MM.1S (cell line): ENCODE measurements at regions not wholly inside any gene's neighbourhood (a gene's known extent, or its start where the extent isn't known, plus 50 kb on each side); places are given as distances from the start of the nearest gene placed in this dataset.

ENCODE experiments used
- DNase-seq: peaks from one replicate; pipeline ENCODE4 v3.0.0-alpha.2; 2015
- H2AFZ ChIP-seq: fragments of 300-600 bp; sonication (generic); 2 replicates; pipeline ENCODE4 v1.6.0; 2016; ENCODE audit warnings: antibody characterized with exemption, low read length
- H3F3A ChIP-seq: fragments of 300-600 bp; sonication (generic); 2 replicates; pipeline ENCODE4 v1.6.1; 2016; ENCODE audit warnings: mild to moderate bottlenecking, antibody characterized with exemption, low read length, moderate library complexity, mixed read lengths; ENCODE audit not compliant: insufficient read depth
- H3K27ac ChIP-seq: fragments of 300-600 bp; sonication (generic); 2 replicates; pipeline ENCODE4 v1.5.1; 2016; ENCODE audit warnings: mild to moderate bottlenecking, low read length
- H3K27me3 ChIP-seq: fragments of 300-600 bp; sonication (generic); replicated peaks from 2 replicates; pipeline ENCODE4 v1.6.0; 2016; ENCODE audit warnings: low read length; ENCODE audit not compliant: insufficient read depth
- H3K36me3 ChIP-seq: fragments of 300-600 bp; sonication (generic); replicated peaks from 2 replicates; pipeline ENCODE4 v1.6.1; 2016; ENCODE audit warnings: mild to moderate bottlenecking, low read length, mixed read lengths; ENCODE audit not compliant: insufficient read depth
- H3K4me1 ChIP-seq: fragments of 300-600 bp; sonication (generic); 2 replicates; pipeline ENCODE4 v1.6.1; 2016; ENCODE audit warnings: low read length, mixed read lengths
- H3K4me2 ChIP-seq: fragments of 300-600 bp; sonication (generic); 2 replicates; pipeline ENCODE4 v1.6.0; 2016; ENCODE audit warnings: low read depth, low read length
- H3K4me3 ChIP-seq: fragments of 300-600 bp; sonication (generic); 2 replicates; pipeline ENCODE4 v1.5.1; 2016; ENCODE audit warnings: low read length, mixed read lengths
- H3K79me2 ChIP-seq: fragments of 300-600 bp; sonication (generic); 2 replicates; pipeline ENCODE4 v1.6.1; 2016; ENCODE audit warnings: mixed run types, low read length, mixed read lengths
- H3K9ac ChIP-seq: fragments of 300-600 bp; sonication (generic); 2 replicates; pipeline ENCODE4 v1.6.1; 2016; ENCODE audit warnings: low read length, mixed read lengths
- H3K9me2 ChIP-seq: fragments of 300-600 bp; sonication (generic); replicated peaks from 2 replicates; pipeline ENCODE4 v1.6.1; 2016; ENCODE audit warnings: mild to moderate bottlenecking, low read length, mixed read lengths; ENCODE audit not compliant: insufficient read depth
- H3K9me3 ChIP-seq: fragments of 300-600 bp; sonication (generic); replicated peaks from 2 replicates; pipeline ENCODE4 v1.6.1; 2016; ENCODE audit warnings: mild to moderate bottlenecking, low read length, mixed read lengths; ENCODE audit not compliant: insufficient read depth
- H4K20me1 ChIP-seq: fragments of 300-600 bp; sonication (generic); 2 replicates; pipeline ENCODE4 v1.6.1; 2016; ENCODE audit warnings: mild to moderate bottlenecking, low read length, moderate library complexity, mixed read lengths; ENCODE audit not compliant: insufficient read depth
- EZH2 ChIP-seq: fragments of 300-600 bp; sonication (generic); optimal IDR thresholded peaks from 2 replicates; pipeline ENCODE3; 2017; ENCODE audit warnings: low read depth, mild to moderate bottlenecking, antibody characterized with exemption, low read length, mixed read lengths
- EZH2phosphoT487 ChIP-seq: fragments of 300-600 bp; sonication (generic); IDR thresholded peaks from 2 replicates; pipeline ENCODE4 v1.6.1; 2018; ENCODE audit warnings: antibody characterized with exemption, low read length
- TF ChIP-seq, protein P1 (sequence below): fragments of 300-600 bp; sonication (generic); IDR thresholded peaks from 2 replicates; pipeline ENCODE4 v1.5.1; 2016; ENCODE audit warnings: antibody characterized with exemption, low read length, mixed read lengths

- peaks cover 8% of the 10 kb centered on the region; the same call in 1 of the 2 replicates for H3F3A ChIP-seq
- no peak overlapping the region for H3K4me3 ChIP-seq
- H3K79me2 ChIP-seq = no peaks in the 10 kb centered on the region
- no peaks in the 10 kb centered on the region for H4K20me1 ChIP-seq
- H2AFZ ChIP-seq = no peak overlapping the region
- H3K4me2 ChIP-seq = no peak overlapping the region
- no peak overlapping the region for H3K9ac ChIP-seq
- no peaks in the 10 kb centered on the region for H3K36me3 ChIP-seq
- H3K4me1 ChIP-seq = peaks cover 27% of the 10 kb centered on the region
- no peak for DNase-seq
- no peaks in the 10 kb centered on the region for H3K27me3 ChIP-seq
- TF ChIP-seq EZH2phosphoT487 (no peak), EZH2 (no peak)
- TF ChIP-seq, protein P1, sequence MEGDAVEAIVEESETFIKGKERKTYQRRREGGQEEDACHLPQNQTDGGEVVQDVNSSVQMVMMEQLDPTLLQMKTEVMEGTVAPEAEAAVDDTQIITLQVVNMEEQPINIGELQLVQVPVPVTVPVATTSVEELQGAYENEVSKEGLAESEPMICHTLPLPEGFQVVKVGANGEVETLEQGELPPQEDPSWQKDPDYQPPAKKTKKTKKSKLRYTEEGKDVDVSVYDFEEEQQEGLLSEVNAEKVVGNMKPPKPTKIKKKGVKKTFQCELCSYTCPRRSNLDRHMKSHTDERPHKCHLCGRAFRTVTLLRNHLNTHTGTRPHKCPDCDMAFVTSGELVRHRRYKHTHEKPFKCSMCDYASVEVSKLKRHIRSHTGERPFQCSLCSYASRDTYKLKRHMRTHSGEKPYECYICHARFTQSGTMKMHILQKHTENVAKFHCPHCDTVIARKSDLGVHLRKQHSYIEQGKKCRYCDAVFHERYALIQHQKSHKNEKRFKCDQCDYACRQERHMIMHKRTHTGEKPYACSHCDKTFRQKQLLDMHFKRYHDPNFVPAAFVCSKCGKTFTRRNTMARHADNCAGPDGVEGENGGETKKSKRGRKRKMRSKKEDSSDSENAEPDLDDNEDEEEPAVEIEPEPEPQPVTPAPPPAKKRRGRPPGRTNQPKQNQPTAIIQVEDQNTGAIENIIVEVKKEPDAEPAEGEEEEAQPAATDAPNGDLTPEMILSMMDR = no peak
- H3K27ac ChIP-seq = no peak overlapping the region
- no peaks in the 10 kb centered on the region for H3K9me2 ChIP-seq
- no peaks in the 10 kb centered on the region for H3K9me3 ChIP-seq
Measured at GRCh38 chr2:35461406-35461805, 894.2 kb upstream of the CRIM1 start.

DNA sequence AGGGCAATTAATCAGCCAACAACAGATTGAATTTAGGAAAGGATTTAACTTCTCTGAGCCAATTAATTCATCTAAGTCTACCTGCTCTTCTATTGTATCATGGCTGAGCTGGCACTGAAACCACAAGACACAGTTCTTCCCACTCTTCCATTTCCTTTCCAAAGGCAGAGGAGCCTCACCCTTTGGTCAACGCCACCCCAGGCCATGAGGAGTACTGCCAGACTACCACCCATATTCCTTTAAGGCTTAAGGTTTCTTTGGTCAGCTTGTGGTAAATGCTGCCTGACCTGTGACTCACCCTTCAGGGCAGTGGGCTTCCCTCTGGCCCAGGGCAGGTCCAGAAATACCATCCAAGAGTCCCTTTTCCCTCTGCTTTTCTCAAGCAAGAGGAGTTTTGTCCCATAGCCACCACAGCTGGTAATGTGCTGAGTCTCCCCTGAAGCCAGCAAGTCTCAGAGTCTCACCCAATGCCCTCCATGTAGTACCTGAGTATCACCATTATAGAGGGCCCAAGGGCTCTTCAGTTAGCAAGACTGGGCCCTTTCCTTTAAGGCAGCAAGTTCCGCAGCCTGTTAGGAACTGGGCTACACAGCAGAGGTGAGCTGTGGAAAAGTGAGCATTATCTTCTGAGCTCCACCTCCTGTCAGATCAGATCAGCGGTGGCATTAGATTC, 900.5 kb upstream of the CRIM1 start:
- Histone ChIP-seq H3K9me2 (no peaks in the 10 kb centered on the region), H3K4me3 (no peak overlapping the region), H3K27ac (no peak overlapping the region), H2AFZ (no peak overlapping the region), H3K4me2 (no peak overlapping the region), H3K9me3 (no peaks in the 10 kb centered on the region), H3K9ac (no peak overlapping the region), H3F3A (no peaks in the 10 kb centered on the region), H3K27me3 (no peaks in the 10 kb centered on the region), H3K79me2 (no peaks in the 10 kb centered on the region), H3K36me3 (no peaks in the 10 kb centered on the region), H3K4me1 (no peaks in the 10 kb centered on the region), H4K20me1 (no peaks in the 10 kb centered on the region)
- DNase-seq = no peak
- no peak for TF ChIP-seq EZH2phosphoT487
- no peak for TF ChIP-seq EZH2
- TF ChIP-seq, protein P1 = 0 out of 2 replicates have a peak, but pooled peaks have one; percentile 7

- Histone ChIP-seq H3F3A (no peaks in the 10 kb centered on the region), H3K4me3 (no peak overlapping the region), H3K9ac (no peak overlapping the region), H3K79me2 (no peaks in the 10 kb centered on the region), H3K27me3 (no peaks in the 10 kb centered on the region), H2AFZ (peak overlapping the region; percentile 36; the same call in 1 of the 2 replicates), H3K9me2 (no peaks in the 10 kb centered on the region), H3K9me3 (no peaks in the 10 kb centered on the region), H3K4me1 (peaks cover 15% of the 10 kb centered on the region), H4K20me1 (no peaks in the 10 kb centered on the region), H3K4me2 (peak overlapping the region; percentile 11; the same call in 1 of the 2 replicates), H3K36me3 (no peaks in the 10 kb centered on the region), H3K27ac (peak overlapping the region; percentile 23; the same call in 1 of the 2 replicates)
- TF ChIP-seq EZH2phosphoT487 = no peak
- TF ChIP-seq, protein P1 = no peak
- no peak for TF ChIP-seq EZH2
- DNase-seq = no peak
Measured at GRCh38 chr2:35447821-35448220, 907.8 kb upstream of the CRIM1 start.
